Pons (tissue), 1 donor: ENCODE measurements at regions not wholly inside any gene's neighbourhood (a gene's known extent, or its start where the extent isn't known, plus 50 kb on each side); places are given as distances from the start of the nearest gene placed in this dataset.
A peak's percentile ranks its signal among the peaks of the same experiment; 100 is the strongest.

Experiments
- DNase-seq: peaks from one replicate; pipeline ENCODE4 v3.0.0-alpha.2; 2016; ENCODE audit warnings: low spot score

- no peak for DNase-seq
These were observed 104.5 kb downstream of the NGF start for GRCh38 chr1:115233598-115233997.

DNA sequence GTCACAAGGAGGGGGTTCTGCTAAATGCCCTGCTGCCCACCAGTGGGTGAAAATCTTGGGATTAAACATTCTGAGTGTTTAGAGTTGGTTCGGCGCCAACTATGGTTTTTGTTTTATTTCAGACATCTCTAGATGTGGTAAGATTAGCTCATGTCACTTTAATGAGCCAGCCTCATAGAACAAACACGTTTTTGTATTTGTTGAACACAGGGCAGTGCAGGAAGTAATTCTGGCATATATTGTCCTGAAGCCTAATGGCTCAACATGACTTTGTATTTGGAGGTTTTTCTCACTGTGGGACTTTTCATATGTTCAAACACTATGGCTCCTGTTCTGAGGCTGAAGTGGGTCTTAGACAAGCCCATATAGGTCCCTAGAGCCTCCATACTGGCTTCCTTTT is 107.8 kb downstream of the NGF start:
- peak; percentile 50 for DNase-seq

DNA sequence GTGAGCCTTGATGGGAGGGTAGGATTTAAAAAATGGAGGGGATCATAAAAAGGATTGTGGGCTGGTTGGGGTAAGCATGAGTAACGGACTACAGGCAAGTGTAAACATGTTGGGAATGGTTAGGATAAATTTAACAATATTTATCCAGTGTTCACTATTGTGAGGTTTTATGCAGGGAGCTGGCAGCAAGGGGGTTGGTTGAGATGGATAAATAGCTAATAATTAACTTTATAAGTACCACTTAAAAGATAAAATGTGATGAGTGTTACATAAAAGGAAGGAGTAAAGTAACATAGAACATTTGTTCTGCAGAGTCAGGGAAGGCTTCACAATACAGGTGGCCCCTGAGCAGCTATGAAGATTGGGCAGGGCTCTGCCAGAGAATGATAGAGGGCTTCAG is 109.0 kb downstream of the NGF start:
- DNase-seq = no peak

DNA sequence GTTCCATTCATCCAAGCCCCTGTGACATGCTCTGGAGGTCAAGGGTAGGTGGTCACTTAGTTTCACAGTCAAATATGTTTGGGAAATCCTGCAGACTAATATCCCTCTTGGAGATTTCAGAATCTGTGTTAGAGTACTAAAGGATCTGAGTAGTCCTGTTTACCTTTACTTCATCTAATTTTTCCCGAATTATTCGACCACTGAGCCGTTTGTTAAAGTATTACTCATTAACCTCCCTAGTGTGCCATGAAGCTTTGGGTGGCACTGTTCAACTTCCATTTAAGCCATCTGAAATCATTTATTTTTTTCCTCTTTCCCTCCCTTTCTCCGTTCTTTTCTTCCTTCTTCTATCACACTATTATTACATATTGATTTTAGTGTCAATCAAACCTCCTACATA is 109.9 kb downstream of the NGF start:
- no peak for DNase-seq

GRCh38 chr1:115227346-115228082 is 110.5 kb downstream of the NGF start:
- no peak for DNase-seq

DNA sequence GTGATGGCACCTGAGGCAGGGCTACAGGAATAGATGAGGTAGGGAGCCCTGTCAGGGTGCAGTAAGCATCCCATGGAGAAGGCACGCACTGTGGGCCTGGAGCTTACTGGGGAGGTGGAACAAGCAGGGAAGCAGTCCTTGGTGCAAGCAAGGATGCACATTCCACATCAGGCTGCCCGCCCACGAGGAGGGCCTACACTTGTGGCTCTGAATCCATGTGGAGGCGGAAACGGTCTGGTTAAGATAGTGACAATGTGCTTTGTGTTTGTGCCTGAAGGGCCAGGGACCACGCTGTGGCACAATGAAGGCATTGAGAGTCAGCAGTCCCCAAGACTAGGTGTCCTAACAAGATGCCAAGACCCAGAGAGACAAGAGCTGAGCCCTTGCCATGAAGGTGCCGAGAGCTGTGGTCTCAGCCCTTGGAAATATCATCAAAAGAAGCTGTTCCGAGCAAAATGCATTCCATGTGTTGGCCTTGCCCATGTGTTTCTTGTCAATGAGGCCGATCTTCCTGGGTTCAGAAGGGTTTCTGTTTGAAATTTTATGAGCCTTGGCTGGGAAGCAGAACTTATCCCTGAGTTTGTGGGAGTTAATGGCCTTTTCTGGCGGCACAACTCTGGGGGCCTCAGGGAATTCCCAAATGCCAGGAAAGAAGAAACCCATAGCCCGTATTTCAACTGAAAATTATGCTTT is 111.9 kb downstream of the NGF start:
- DNase-seq = no peak

GRCh38 chr1:115224636-115225035 is 113.4 kb downstream of the NGF start:
- DNase-seq = no peak

DNA sequence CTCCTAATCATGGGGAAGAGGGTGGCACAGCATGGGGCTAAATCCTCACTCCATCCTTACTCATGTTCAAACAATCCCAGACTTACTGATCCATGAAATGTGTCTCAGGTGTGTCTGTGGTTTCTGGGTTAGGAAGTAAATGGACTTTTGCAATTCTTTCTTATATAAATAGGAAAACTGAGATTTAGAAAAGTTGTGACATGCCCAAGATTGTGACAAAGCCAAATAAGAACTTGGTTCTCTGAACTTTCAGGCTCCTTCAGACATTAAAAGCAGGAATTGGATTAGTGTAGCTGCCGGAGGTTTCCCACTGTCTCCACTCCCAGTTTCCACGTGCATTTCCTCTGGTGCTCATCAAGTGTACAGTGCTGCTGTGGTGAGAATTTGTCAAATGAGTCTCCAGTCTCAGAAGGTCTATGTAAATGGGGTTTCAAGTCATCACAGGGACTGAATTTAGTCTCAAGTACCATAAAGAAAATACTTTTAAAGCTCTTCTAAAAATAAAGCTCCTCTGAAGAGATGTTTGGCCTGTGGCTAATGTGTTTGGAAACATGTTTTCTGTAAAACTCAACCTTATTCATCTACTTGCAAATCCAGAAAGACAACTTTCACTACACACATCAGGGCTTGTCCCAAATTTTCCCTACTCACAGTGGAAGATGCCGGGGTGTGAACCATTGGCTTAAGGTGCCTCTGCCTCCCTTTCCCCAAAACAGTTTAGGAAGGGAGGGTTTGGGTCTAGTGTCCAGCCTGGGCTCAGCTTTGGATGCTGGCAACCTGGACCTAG is 115.2 kb downstream of the NGF start:
- DNase-seq = no peak

DNA sequence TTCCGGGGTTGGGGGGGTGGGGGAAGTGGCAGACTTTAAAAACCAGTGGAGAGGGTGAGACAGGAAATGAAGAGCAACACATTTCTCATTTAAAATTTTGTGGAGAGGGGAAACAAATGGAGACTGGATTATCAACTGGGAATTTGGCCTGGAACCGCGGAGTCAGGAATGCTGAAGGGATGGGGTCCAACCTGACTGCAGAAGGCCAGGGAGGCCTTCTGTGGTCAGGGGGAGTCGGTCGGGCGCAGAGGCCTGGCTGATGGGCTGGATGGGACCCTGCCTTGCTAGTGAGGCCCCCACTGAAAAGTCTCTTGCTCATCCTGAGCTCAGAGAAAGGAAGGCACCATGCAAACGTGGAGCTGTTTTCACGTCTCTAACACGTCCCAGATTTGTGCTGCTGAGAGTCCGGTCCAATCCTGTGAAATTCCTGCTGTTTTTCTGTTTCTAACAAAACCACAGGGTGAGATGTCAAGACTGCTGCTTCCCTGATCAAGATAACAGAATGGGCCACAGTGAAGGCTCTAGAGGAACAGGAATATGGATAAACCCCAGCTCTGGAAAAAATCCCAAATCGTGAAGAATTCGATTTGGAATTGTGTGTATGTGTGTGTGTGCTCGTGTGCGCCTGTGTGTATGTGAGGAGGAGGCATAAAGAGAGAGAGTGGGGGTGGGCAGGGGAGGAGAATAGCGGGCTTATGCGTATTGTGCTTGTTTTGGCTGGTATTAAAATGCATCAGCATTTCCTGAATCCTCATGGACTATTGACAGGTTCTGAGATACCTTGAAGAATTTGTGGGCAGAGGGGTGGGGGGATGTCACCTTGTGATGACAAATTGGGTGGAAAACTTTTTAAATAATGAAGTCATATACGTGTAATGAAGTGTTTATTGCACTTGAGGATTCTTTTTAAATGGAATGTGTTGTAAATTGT is 117.4 kb downstream of the NGF start:
- DNase-seq = no peak

DNA sequence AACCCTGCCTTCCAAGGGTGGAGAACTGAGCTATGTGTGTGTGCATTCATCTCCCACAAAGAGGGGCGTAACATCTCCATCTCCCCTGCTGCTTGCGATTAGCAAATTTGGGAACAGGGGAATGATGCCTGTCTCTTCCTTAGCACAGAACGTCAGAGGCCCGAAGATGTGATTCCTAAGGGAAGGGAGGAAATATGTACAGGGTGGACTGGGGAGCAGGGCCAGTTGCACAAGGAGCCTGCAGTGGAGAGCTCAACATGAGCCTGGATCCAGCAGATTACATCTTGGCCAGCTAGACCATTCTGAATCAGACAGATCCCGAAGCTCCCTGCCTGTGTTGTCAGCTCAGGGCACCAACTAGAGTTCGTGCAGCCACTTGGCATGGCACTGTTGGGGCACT is 118.1 kb downstream of the NGF start:
- DNase-seq = no peak

DNA sequence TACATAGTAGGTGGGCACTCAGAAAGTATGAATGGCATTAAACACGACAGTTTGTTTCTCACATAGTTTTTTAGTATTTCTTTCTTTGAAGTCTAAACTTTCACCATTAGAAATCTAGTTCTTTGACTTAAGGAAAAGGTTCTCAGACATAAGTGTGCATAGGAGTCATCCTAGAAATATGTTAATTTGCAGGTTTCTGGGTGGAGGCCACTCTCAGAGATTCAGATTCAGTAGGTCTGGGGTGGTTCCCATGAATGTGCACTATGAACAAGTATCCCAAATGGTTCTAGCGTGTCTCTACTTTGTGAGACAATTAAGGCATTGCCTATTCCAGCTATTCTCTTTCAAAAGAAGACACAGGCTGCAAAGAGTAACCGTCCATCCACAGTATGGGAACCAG is 119.3 kb downstream of the NGF start:
- DNase-seq = no peak

GRCh38 chr1:115218034-115218405 is 120.0 kb downstream of the NGF start:
- no peak for DNase-seq

GRCh38 chr1:115217150-115218033 is 120.7 kb downstream of the NGF start:
- no peak for DNase-seq

- no peak for DNase-seq
These were observed 122.1 kb downstream of the NGF start for GRCh38 chr1:115215703-115216521.

GRCh38 chr1:115215110-115215509 is 122.9 kb downstream of the NGF start:
- no peak for DNase-seq

DNA sequence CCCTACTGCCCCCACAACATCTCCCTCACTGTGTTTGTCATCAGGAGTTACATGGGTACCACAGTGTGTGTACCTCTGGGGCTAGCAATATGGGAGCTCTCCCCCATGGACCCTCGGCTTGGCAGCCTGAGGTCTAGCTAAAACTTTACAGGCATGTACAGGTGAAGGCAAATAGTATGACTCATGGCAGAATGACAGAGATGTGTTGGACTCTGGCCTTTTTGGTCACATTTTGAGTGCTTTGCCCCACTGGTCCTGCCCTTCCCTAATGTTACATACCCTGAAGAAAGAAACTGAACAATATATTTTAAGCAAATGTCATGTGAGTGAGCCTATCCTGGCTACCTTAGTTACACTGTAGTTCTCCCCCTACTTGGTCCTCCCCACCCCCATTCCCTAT is 124.0 kb downstream of the NGF start:
- DNase-seq = no peak

DNA sequence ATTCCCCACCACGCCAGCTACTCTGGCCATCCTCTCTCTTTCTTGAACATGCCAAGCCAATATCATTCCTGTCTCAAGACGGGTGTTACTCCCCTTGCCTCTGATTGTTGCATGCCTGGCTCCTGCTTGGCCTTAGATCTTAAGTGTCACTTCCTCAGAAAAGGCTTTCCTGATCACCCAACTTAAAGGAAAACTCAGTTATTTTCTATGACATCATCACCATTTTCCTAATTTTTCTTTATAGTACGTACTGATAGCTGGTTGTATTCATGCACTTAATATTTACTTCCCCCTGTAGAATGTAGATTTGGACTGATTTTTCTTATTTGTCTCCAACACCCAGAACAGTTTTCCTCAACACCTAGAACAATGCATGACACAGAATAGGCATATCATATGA is 123.8 kb upstream of the TSPAN2 start:
- DNase-seq = no peak

DNA sequence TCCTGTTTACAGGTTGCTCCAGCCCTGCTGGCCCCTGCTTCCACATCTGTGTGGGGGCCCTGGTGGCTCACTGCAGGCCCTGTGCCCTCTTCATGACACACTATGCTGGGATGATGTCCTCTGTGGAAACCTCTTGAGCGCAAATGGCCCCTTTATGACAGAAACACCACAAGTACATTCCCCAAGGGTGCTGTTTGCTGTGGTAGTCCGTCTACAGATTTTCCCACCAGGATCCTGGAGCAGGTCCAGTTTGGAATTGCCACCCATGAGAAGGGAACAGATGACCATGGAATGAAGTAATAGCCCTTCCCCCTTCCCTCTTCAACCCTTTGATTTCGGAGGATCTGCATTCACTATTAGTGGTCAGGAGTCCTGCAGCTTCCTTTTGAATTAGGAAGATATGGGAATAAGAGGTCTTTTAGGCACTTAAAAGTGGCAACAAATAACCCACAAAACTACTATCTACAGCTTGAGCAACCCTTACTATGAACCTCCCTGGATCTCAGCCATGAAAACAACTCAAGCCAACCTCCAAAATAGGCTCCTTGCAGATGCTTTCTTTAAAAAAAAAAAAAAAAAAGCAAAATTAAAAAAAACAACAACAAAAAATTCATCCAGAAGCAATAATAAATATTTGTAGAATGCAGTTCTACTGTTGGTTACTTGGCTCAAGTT is 121.9 kb upstream of the TSPAN2 start:
- DNase-seq = no peak

DNA sequence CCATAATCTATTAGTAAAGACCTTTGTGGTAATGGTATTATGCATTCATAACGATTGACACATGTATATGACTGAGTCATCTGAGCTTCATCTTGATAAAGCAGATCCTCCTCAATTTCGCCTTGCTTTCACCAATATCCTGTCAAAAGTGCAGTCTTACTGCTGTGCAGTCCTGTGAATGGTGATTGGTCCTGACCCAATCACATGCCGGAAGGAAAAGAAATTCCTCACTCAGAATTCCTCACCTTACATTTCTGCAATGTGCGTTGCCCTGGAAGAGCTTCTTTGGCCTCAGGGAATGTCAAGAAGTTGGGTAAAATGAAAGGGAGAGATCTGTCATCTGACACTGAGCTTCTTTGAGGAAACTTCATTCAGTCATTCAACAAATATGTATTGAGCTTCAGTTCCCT is 121.0 kb upstream of the TSPAN2 start:
- no peak for DNase-seq

DNA sequence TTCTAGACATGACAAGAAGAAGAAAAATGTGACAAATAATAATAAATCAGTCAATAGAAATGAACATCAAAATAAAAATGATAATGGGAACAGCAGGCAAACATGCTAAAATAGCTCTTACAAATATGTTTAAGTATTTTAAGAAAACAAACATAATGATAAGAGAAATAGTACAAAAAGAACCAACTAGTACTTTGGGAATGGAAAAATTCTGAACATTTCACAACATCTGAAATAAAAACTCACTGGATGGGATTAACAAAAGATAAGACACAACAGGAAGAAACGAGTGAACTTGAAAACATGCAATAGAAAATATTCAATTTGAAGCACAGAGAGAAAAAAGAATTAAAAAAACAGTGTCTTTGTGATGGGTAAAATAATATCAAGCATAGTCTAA is 115.2 kb upstream of the TSPAN2 start:
- no peak for DNase-seq
